AG04450 (cell line): ENCODE measurements at regions not wholly inside any gene's neighbourhood (a gene's known extent, or its start where the extent isn't known, plus 50 kb on each side); places are given as distances from the start of the nearest gene placed in this dataset.

Experiments
- CTCF ChIA-PET: fragments of 300-600, 350-600 bp; formaldehyde crosslinking; extraction: SDS; loops from one replicate; lab custom pipeline; 2022; ENCODE audit warnings: antibody characterized with exemption, inconsistent platforms; lab: Charles Lee
- POLR2A ChIA-PET: fragments of 350-600 bp; formaldehyde crosslinking; extraction: SDS; loops from one replicate; lab custom pipeline; 2021; ENCODE audit warnings: antibody characterized with exemption, inconsistent platforms; lab: Yijun Ruan, JAX
- DNase-seq: peaks from one replicate; pipeline ENCODE4 v3.0.0-alpha.2; 2011; ENCODE audit warnings: low read depth, low spot score
- H3K27ac ChIP-seq: one replicate; pipeline ENCODE4 v1.5.1; 2012; ENCODE audit warnings: low read depth, low read length, control low read depth
- H3K27me3 ChIP-seq: one replicate; pipeline ENCODE4 v1.6.0; 2012; ENCODE audit warnings: low read length; ENCODE audit not compliant: control insufficient read depth, insufficient read depth
- H3K4me3 ChIP-seq: 2 replicates; pipeline ENCODE4 v1.5.1; 2011; ENCODE audit warnings: mild to moderate bottlenecking, low read depth, low read length, control low read depth
- H3K9me3 ChIP-seq: 2 replicates; pipeline ENCODE4 v1.5.1; 2012; ENCODE audit warnings: low read length; ENCODE audit not compliant: control insufficient read depth, insufficient read depth
- CTCF ChIP-seq: IDR thresholded peaks from 2 replicates; pipeline ENCODE4 v1.5.1; 2011; ENCODE audit warnings: low read depth, low read length, control low read depth, inconsistent platforms

GRCh38 chr16:66044089-66044488 lies 322.4 kb upstream of the CDH5 start:
- ChIA-PET CTCF (no interaction called here), POLR2A (no interaction called here)
- no peak for DNase-seq
- H3K27ac ChIP-seq, result no peak overlapping the region
- H3K9me3 ChIP-seq, result peaks cover 5% of the 10 kb centered on the region
- no peak for TF ChIP-seq CTCF
- H3K4me3 ChIP-seq, result no peak overlapping the region
- H3K27me3 ChIP-seq, result no peaks in the 10 kb centered on the region

GRCh38 chr16:66043326-66043725 lies 323.2 kb upstream of the CDH5 start:
- Histone ChIP-seq H3K4me3 (no peak overlapping the region), H3K27ac (no peak overlapping the region), H3K9me3 (peaks cover 5% of the 10 kb centered on the region), H3K27me3 (no peaks in the 10 kb centered on the region)
- no peak for DNase-seq
- ChIA-PET CTCF (no interaction called here), POLR2A (no interaction called here)
- TF ChIP-seq CTCF, result no peak

DNA sequence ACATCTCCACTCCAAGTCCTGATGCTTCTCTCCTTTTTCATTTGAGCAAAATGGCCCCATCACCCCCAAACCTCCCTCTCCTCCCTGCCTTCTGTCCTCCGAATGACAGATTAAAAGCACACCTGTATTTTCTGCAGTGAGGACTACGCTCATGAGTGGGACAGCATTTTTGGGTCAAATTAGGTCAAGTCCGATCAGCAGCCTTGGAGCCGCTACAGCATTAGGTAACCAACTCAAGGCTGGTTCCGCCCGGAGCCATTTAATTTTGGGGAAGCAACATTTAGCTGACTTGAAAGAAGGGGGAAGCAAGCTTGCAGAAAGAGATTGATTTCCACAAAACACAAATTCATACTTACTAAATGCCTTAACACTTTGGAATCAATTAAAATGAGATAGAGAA lies 324.1 kb upstream of the CDH5 start:
- ChIA-PET CTCF (no interaction called here), POLR2A (no interaction called here)
- DNase-seq, result no peak
- TF ChIP-seq CTCF, result no peak
- H3K27me3 ChIP-seq, result peaks cover 2% of the 10 kb centered on the region
- peaks cover 5% of the 10 kb centered on the region for H3K9me3 ChIP-seq
- H3K4me3 ChIP-seq, result no peak overlapping the region
- H3K27ac ChIP-seq, result no peak overlapping the region

DNA sequence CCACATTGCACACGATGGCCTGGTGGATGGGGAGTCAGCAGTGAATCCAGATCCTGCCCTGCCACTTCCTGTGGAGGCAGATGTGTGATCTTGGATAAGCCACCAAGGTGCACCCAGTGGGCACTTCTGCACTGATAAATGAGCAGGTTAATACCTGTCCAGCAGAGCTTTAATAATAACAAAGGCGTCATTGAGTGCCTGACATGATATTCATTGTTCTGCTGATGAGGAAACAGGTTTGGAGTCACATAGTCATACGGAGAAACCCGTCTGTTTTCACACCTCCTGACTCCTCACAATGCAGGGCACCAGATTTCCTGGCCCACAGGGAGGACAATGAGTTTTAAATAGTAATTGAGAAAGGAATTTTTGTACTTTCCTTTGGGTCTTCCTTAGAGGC lies 324.6 kb upstream of the CDH5 start:
- no peak for DNase-seq
- no peak overlapping the region for H3K4me3 ChIP-seq
- peaks cover 5% of the 10 kb centered on the region for H3K9me3 ChIP-seq
- TF ChIP-seq CTCF, result no peak
- CTCF ChIA-PET, result no interaction called here
- H3K27ac ChIP-seq, result no peak overlapping the region
- POLR2A ChIA-PET, result no interaction called here
- H3K27me3 ChIP-seq, result peaks cover 2% of the 10 kb centered on the region

GRCh38 chr16:66039793-66040192 lies 326.7 kb upstream of the CDH5 start:
- H3K9me3 ChIP-seq, result no peaks in the 10 kb centered on the region; the same call in 1 of the 2 replicates
- ChIA-PET POLR2A (no interaction called here), CTCF (no interaction called here)
- peaks cover 2% of the 10 kb centered on the region for H3K27me3 ChIP-seq
- no peak overlapping the region for H3K4me3 ChIP-seq
- no peak for TF ChIP-seq CTCF
- no peak for DNase-seq
- H3K27ac ChIP-seq, result no peak overlapping the region
